UCSD-AML1 (cell line): ENCODE measurements at regions not wholly inside any gene's neighbourhood (a gene's known extent, or its start where the extent isn't known, plus 50 kb on each side); places are given as distances from the start of the nearest gene placed in this dataset.

Experiments used
- DNase-seq: peaks from one replicate; lab custom pipeline; 2025; ENCODE audit not compliant: unreplicated experiment; lab: John Stamatoyannopoulos, UW

- DNase-seq = no peak
These were observed 120.3 kb upstream of the SLC6A11 start for GRCh38 chr3:10695595-10696285.

- no peak for DNase-seq
These were observed 118.1 kb upstream of the SLC6A11 start for GRCh38 chr3:10697918-10698317.

- DNase-seq = no peak
These were observed 115.2 kb upstream of the SLC6A11 start for GRCh38 chr3:10700821-10701220.

GRCh38 chr3:10702961-10703740 lies 112.9 kb upstream of the SLC6A11 start:
- no peak for DNase-seq

- DNase-seq = no peak
These were observed 112.2 kb upstream of the SLC6A11 start for GRCh38 chr3:10703875-10704274.

- no peak for DNase-seq
These were observed 109.8 kb upstream of the SLC6A11 start for GRCh38 chr3:10706156-10706739.

- no peak for DNase-seq
These were observed 109.2 kb upstream of the SLC6A11 start for GRCh38 chr3:10706740-10707399.

GRCh38 chr3:10707400-10708215 lies 108.4 kb upstream of the SLC6A11 start:
- DNase-seq = no peak

- no peak for DNase-seq
These were observed 107.7 kb upstream of the SLC6A11 start for GRCh38 chr3:10708216-10708893.

GRCh38 chr3:10709110-10709781 lies 106.8 kb upstream of the SLC6A11 start:
- DNase-seq = no peak

- DNase-seq = no peak
These were observed 103.9 kb upstream of the SLC6A11 start for GRCh38 chr3:10712121-10712520.

- DNase-seq = no peak
These were observed 102.4 kb upstream of the SLC6A11 start for GRCh38 chr3:10713656-10714055.

GRCh38 chr3:10715886-10716285 lies 100.1 kb upstream of the SLC6A11 start:
- no peak for DNase-seq

- DNase-seq = no peak
These were observed 99.1 kb upstream of the SLC6A11 start for GRCh38 chr3:10716964-10717363.

GRCh38 chr3:10717756-10718155 lies 98.3 kb upstream of the SLC6A11 start:
- no peak for DNase-seq

GRCh38 chr3:10721101-10721500 lies 94.9 kb upstream of the SLC6A11 start:
- no peak for DNase-seq

- no peak for DNase-seq
These were observed 93.1 kb upstream of the SLC6A11 start for GRCh38 chr3:10722911-10723310.

- DNase-seq = no peak
These were observed 92.0 kb upstream of the SLC6A11 start for GRCh38 chr3:10723991-10724390.

- DNase-seq = no peak
These were observed 91.0 kb upstream of the SLC6A11 start for GRCh38 chr3:10725067-10725466.

- no peak for DNase-seq
These were observed 90.2 kb upstream of the SLC6A11 start for GRCh38 chr3:10725846-10726245.
